GM04504 (cell line): ENCODE measurements at regions not wholly inside any gene's neighbourhood (a gene's known extent, or its start where the extent isn't known, plus 50 kb on each side); places are given as distances from the start of the nearest gene placed in this dataset.
A peak's percentile ranks its signal among the peaks of the same experiment; 100 is the strongest.
"Not testable (repeated sequence)": the region's sequence is repeated elsewhere in the genome, so short reads cannot be mapped to it uniquely, and the experiment has no call there.

Experiments used
- DNase-seq: peaks from one replicate; pipeline ENCODE4 v3.0.0-alpha.2; 2012; ENCODE audit warnings: low read depth

- DNase-seq = no peak
These were observed 451.7 kb upstream of the DDI1 start for GRCh38 chr11:103584720-103585119.

DNA sequence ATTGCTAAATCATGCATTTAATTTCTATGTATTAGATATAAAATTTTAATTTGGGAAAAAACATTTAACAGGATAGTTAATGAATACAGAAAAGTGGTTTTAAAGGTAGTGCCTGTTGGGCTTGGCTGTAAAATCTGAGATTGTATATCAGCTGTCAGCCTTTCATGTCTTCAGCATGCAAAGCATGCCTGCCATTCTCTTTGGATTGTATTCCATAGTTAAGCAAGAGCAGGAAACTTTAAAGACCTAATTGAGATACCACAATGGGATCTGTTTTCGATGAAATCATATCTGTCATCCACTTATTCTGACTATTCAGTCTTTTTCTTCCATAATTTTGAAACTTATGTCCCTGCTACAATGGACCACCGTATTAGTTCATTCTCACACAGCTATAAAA lies 451.0 kb upstream of the DDI1 start:
- no peak for DNase-seq

DNA sequence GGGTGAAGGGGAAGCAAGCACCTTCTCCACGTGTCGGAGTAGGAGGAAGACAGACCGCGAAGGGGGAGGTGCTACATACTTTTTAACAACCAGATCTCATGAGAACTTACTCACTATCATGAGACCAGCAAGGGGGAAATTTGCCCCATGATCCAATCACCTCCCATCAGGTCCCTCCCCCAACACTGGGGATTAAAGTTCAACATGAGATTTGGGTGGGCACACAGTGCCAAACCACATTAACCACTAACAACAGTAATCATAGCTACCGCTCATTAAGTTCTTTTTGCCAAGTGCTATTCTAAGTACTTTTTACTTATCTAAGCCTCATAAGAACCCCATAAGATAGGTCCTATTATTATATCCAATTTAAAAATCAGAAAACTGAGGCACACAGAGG lies 450.5 kb upstream of the DDI1 start:
- no peak for DNase-seq

DNA sequence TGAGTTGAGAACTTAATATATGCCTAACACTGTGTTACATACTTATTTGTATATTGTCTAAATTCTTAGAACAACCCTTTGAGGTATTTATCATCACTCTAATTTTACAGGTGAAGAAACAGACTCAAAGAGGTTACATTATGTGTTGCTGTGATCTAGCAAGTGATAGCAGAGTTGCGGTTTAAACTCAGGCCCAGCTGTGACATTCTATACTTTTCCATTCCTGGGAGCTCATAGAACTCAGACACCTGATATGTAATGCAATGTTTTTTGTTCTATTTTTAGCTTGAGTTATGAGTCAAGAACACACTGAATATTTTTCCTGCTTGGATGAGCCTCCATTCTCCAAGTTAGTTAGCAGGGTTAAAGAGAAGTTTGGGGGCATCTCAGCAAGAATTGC lies 449.7 kb upstream of the DDI1 start:
- no peak for DNase-seq

DNA sequence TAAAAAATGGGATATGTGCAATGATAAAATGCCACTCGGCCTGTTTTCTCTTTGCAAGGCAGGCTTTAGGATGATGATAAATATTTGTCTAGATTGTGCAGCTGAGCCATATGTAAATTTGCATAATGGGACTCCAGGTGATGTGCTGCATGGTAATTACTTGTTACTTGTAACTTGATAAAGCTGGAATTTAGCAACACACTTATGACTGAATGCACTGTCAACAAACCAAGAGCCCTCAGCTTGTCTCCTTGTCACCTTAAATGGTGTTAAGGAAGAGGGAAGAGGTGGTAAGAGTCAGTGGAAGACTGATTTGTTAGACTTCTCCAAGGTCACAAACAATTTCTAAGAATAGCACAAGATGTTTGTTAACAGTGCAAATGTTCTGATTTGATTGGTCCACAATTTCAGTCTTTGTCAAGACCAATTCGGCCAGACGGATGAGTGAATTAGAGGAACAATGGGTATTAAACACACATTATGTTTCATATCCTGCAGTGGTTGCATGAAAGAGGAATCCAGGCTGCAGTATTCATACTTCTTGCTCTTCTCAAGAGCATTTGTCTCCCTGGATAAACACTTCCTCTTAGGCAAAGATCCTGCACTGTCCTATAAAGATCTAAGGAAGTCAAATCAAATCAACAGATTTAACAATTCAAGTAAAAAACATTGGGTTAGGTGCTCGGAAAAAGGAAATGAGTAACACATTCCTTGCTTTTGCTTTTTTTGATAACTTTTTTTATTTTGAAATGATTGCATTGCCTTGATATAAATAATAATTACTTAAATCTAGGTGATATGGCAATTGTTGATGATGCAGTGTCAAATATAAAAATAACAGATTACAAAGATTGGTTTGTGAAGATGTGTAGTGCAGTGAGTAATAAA lies 448.3 kb upstream of the DDI1 start:
- no peak for DNase-seq

DNA sequence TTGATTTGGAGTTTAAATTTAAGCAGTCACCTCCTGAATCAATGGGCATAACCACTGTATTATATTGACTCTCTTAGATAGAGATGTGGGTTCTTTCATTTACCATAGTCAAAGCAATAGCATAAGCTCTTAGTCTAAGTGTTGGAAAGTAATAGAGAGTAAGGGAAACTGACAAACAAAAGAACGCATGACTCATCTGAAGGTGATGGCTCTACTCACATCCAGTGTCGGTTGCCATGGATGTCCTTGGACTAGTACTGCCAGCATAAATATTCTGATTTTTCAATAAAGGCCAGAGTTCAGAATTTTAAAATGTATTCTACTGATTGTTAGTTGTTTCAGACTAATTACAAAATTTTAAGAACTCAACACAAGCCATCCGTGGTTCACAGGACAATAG lies 444.9 kb upstream of the DDI1 start:
- DNase-seq = no peak

DNA sequence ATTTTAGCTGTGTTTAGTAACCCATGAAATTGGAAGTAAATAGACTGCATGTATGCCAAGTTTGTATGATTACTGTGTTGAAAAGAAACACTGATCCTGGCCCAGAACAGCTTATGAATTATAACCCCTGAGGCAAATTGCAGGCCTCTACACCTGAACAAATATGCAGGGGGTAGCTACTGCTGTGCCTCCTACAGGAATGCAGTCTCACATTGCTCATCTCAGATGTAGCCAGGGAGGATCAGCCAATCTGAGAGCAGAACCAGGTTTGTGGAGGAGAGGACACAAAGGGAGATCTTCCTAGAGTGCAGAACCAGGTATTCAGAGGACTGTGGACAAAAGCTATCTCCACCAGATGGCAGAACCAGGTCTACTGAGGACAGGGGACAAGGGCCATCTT lies 442.2 kb upstream of the DDI1 start:
- DNase-seq = no peak

DNA sequence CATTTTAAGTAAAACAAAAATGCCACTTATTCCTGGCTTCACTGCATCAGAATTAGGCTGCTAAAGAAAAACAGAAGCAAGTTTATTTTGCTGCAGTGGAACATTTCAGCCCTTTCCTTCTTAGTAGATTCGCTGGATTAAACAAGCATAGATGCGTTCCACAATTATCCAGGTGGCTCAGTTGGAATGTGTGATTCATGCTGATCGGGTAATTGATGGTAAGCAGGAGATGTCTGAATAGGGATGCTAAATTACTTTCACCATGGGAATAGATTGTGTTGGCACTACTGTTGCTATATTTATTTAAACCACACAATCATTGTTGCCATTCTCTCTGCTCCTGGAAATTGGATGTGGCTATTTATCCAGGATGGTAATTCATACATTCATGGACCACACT lies 440.1 kb upstream of the DDI1 start:
- no peak for DNase-seq

- DNase-seq = peak; percentile 41
These were observed 435.1 kb upstream of the DDI1 start for GRCh38 chr11:103601225-103601846.

GRCh38 chr11:103602840-103603239 lies 433.6 kb upstream of the DDI1 start:
- no peak for DNase-seq

DNA sequence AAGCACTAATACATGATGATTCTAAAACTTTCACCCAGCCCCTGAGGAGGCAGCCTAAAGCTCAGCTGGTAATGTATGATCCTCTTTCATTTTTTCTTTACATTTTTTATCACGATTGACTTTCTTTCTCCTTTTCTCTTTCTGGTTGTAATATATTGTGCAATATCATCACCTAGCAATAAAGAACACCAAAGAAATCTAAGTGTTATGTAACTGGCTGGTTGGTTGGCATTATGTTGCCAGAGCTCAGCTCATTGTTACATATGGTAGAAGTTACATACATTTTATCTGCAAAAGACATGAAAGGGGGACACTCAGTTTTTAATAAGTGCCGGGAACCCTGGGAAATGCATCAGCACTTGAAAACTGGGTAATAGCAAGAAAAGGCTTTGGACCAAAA lies 432.1 kb upstream of the DDI1 start:
- no peak for DNase-seq

DNA sequence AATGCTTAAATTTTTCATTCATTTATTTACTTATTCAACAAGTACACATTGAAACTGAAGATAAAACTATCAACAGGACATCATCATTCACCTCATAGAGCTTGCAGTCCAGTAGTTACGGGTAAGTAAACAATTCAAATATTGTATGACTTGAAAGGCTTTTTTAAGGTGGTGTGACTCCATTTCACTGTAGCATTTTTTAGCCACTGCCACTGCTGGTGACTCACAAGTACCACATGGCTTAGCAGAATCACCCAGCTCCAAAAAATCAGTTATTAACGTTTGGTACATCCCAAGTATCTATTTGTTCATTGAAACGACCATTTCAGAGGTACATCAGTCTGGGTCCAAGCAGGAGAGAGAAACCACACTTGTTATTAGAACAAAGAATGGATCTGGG lies 427.9 kb upstream of the DDI1 start:
- DNase-seq = no peak

- DNase-seq = peak; percentile 76
These were observed 427.0 kb upstream of the DDI1 start for GRCh38 chr11:103609117-103610066.

GRCh38 chr11:103610435-103610834 lies 426.0 kb upstream of the DDI1 start:
- no peak for DNase-seq

DNA sequence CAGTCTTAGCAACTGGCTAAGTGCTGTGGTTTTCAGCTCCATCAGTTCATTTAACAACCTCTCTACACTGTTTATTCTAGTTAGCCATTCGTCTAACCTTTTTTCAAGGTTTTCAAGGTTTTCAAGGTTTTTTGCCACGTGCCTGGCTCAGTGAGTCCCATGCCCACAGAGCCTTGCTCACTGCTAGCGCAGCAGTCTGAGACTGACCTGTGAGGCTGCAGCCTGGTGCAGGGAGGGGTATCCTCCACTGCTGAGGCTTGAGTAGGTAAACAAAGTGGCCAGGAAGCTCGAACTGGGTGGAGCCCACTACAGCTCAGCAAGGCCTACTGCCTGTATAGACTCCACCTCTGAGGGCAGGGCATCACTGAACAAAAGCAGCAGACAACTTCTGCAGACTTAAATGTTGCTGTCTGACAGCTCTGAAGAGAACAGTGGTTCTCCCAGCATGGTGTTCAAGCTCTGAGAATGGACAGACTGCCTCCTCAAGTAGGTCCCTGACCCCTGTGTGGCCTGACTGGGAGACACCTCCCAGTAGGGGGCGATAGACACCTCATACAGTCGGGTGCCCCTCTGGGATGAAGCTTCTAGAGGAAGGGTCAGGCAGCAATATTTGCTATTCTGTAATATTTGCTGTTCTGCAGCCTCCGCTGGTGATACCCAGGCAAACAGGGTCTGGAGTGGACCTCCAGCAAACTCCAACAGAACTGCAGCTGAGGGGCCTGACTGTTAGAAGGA lies 424.7 kb upstream of the DDI1 start:
- DNase-seq = not testable (repeated sequence)

GRCh38 chr11:103612451-103612850 lies 424.0 kb upstream of the DDI1 start:
- DNase-seq = not testable (repeated sequence)

DNA sequence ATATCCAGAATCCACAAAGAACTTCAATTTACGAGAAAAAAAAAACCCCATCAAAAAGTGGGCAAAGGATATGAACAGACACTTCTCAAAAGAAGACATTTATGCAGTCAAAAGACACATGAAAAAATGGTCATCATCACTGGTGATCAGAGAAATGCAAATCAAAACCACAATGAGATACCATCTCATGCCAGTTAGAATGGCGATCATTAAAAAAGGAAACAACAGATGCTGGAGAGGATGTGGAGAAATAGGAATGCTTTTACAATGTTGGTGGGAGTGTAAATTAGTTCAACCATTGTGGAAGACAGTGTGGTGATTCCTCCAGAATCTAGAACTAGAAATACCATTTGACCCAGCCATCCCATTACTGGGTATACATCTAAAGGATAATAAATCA lies 419.9 kb upstream of the DDI1 start:
- DNase-seq = not testable (repeated sequence)

DNA sequence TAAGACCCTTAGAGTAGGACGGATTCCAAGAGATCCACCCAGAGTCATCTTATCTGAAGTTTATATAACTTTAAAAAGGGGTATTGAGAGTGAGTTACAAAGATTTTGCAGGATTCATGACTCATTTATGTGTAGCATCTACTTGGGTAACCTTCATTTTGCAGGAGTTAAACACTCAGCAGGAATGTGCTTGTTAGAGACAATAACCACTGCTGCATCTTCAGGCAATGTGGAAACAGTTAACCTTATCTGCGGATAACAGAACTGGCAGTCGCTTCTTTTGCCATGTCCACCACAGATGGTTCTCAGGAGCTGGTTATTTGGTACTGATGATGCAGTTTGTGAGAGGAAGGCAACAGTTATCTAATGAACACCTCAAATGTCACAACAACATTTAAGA lies 417.9 kb upstream of the DDI1 start:
- DNase-seq = peak; percentile 62

DNA sequence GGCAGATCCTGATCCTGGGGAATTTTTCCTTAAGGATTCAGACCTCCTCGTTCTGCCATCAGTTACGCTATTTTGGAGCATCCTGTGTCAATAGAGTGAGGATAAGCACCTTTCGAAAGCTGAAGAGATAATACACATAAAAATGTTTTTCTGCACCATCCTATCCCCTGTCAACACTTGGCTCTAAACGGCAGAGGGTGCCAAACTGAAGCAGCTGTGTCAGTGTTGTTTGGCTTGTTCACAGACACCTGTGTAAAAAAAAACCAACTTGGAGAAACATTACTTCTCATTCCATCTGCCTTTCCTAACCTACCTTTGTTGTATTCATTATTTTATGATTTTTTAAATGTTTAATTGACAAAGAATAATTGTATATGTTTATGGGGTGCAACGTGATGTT lies 417.0 kb upstream of the DDI1 start:
- no peak for DNase-seq

GRCh38 chr11:103619938-103620337 lies 416.5 kb upstream of the DDI1 start:
- no peak for DNase-seq

GRCh38 chr11:103622296-103622695 lies 414.1 kb upstream of the DDI1 start:
- DNase-seq = no peak

GRCh38 chr11:103623933-103624332 lies 412.5 kb upstream of the DDI1 start:
- DNase-seq = no peak
